ENCODE measurements at regions not wholly inside any gene's neighbourhood (a gene's known extent, or its start where the extent isn't known, plus 50 kb on each side); places are given as distances from the start of the nearest gene placed in this dataset.

- Mint-ChIP-seq H3K9me3 (peaks cover 2% of the 10 kb centered on the region), H3K4me3 (no peak overlapping the region), H3K4me1 (no peaks in the 10 kb centered on the region), H3K36me3 (ENCODE audit: low read depth) (no peaks in the 10 kb centered on the region), H3K27me3 (no peaks in the 10 kb centered on the region), H3K27ac (no peak overlapping the region)
- no peak for TF ChIP-seq CTCF (IDR thresholded peaks at IDR 0.05)
- no peak for ATAC-seq (ENCODE audit: low read depth)
- intact Hi-C loops (cut with micrococcal nuclease), result no loop called here
- no peak for DNase-seq
- ChIA-PET POLR2A (no interaction called here), CTCF (no interaction called here)
These were observed 264.0 kb upstream of the CCDC179 start for GRCh38 chr11:23124249-23124648.

GRCh38 chr11:23124996-23125395 lies 264.7 kb upstream of the CCDC179 start:
- H3K27me3 Mint-ChIP-seq, result no peaks in the 10 kb centered on the region
- no peak for TF ChIP-seq CTCF (IDR thresholded peaks at IDR 0.05)
- no peaks in the 10 kb centered on the region for H3K4me1 Mint-ChIP-seq
- ATAC-seq (ENCODE audit: low read depth), result no peak
- CTCF ChIA-PET, result no interaction called here
- no peaks in the 10 kb centered on the region for H3K36me3 Mint-ChIP-seq (ENCODE audit: low read depth)
- DNase-seq, result no peak
- H3K4me3 Mint-ChIP-seq, result no peak overlapping the region
- peaks cover 2% of the 10 kb centered on the region for H3K9me3 Mint-ChIP-seq
- intact Hi-C loops (cut with micrococcal nuclease), result no loop called here
- POLR2A ChIA-PET, result no interaction called here
- H3K27ac Mint-ChIP-seq, result no peak overlapping the region

- H3K9me3 Mint-ChIP-seq, result peaks cover 10% of the 10 kb centered on the region
- no peak overlapping the region for H3K27ac Mint-ChIP-seq
- intact Hi-C loops (cut with micrococcal nuclease), result no loop called here
- H3K27me3 Mint-ChIP-seq, result no peaks in the 10 kb centered on the region
- H3K4me1 Mint-ChIP-seq, result no peaks in the 10 kb centered on the region
- CTCF ChIA-PET, result no interaction called here
- ATAC-seq (ENCODE audit: low read depth) (no peak), DNase-seq (no peak)
- H3K36me3 Mint-ChIP-seq (ENCODE audit: low read depth), result no peaks in the 10 kb centered on the region
- no peak for TF ChIP-seq CTCF (IDR thresholded peaks at IDR 0.05)
- POLR2A ChIA-PET, result no interaction called here
- no peak overlapping the region for H3K4me3 Mint-ChIP-seq
These were observed 267.4 kb upstream of the CCDC179 start for GRCh38 chr11:23127706-23128105.

- H3K4me1 Mint-ChIP-seq, result no peaks in the 10 kb centered on the region
- H3K36me3 Mint-ChIP-seq (ENCODE audit: low read depth), result no peaks in the 10 kb centered on the region
- H3K9me3 Mint-ChIP-seq, result peaks cover 13% of the 10 kb centered on the region
- TF ChIP-seq CTCF (IDR thresholded peaks at IDR 0.05), result no peak
- H3K27ac Mint-ChIP-seq, result no peak overlapping the region
- no peak for ATAC-seq (ENCODE audit: low read depth)
- CTCF ChIA-PET, result no interaction called here
- intact Hi-C loops (cut with micrococcal nuclease), result no loop called here
- DNase-seq, result no peak
- POLR2A ChIA-PET, result no interaction called here
- no peak overlapping the region for H3K4me3 Mint-ChIP-seq
- H3K27me3 Mint-ChIP-seq, result no peaks in the 10 kb centered on the region
These were observed 274.4 kb upstream of the CCDC179 start for GRCh38 chr11:23134627-23135026.

- intact Hi-C loops (cut with micrococcal nuclease), result no loop called here
These were observed 278.5 kb upstream of the CCDC179 start for GRCh38 chr11:23138761-23139160.

More at GRCh38 chr11:23138761-23139160, 278.5 kb upstream of the CCDC179 start:
- Mint-ChIP-seq H3K9me3 (peaks cover 4% of the 10 kb centered on the region), H3K27me3 (no peaks in the 10 kb centered on the region), H3K27ac (no peak overlapping the region), H3K4me3 (no peak overlapping the region), H3K36me3 (ENCODE audit: low read depth) (no peaks in the 10 kb centered on the region), H3K4me1 (no peaks in the 10 kb centered on the region)
- TF ChIP-seq CTCF (IDR thresholded peaks at IDR 0.05), result no peak
- ChIA-PET POLR2A (no interaction called here), CTCF (no interaction called here)
- ATAC-seq (ENCODE audit: low read depth), result no peak
- no peak for DNase-seq
